ENCODE measurements at regions not wholly inside any gene's neighbourhood (a gene's known extent, or its start where the extent isn't known, plus 50 kb on each side); places are given as distances from the start of the nearest gene placed in this dataset.

DNA sequence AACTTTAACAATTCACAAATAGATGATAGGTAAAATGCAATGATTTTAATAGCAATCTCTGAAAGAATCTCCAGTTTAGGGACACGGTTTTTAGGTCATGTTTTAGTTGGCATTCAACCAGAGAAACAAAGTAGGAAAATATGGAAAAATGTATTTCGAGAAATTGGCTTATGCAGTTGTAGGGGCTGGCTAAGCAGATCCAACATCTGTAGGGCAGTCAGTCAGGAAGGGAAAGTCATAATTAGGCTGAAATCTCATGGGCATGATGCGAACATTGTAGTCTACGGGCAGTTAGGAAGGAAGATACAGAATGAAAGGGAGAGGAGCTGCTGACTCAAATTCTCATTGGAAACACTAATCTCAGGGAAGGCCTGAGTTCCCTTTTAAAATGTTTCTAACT is 1276.0 kb upstream of the ADGRL4 start:
- Histone ChIP-seq H3K27me3 (ENCODE audit: insufficient read depth, poor library complexity, severe bottlenecking) (no peaks in the 10 kb centered on the region), H3K27ac (replicated peaks) (no peak overlapping the region), H3K4me3 (replicated peaks; ENCODE audit: insufficient read depth, low read length) (no peak overlapping the region)
- TF ChIP-seq SPI1 (IDR thresholded peaks at IDR 0.05; ENCODE audit: borderline replicate concordance, low read depth) (no peak), POLR2AphosphoS5 (IDR thresholded peaks at IDR 0.05; ENCODE audit: low read depth) (no peak), GABPA (IDR thresholded peaks at IDR 0.05; ENCODE audit: low read depth) (no peak)
- TF ChIP-seq, protein P1, sequence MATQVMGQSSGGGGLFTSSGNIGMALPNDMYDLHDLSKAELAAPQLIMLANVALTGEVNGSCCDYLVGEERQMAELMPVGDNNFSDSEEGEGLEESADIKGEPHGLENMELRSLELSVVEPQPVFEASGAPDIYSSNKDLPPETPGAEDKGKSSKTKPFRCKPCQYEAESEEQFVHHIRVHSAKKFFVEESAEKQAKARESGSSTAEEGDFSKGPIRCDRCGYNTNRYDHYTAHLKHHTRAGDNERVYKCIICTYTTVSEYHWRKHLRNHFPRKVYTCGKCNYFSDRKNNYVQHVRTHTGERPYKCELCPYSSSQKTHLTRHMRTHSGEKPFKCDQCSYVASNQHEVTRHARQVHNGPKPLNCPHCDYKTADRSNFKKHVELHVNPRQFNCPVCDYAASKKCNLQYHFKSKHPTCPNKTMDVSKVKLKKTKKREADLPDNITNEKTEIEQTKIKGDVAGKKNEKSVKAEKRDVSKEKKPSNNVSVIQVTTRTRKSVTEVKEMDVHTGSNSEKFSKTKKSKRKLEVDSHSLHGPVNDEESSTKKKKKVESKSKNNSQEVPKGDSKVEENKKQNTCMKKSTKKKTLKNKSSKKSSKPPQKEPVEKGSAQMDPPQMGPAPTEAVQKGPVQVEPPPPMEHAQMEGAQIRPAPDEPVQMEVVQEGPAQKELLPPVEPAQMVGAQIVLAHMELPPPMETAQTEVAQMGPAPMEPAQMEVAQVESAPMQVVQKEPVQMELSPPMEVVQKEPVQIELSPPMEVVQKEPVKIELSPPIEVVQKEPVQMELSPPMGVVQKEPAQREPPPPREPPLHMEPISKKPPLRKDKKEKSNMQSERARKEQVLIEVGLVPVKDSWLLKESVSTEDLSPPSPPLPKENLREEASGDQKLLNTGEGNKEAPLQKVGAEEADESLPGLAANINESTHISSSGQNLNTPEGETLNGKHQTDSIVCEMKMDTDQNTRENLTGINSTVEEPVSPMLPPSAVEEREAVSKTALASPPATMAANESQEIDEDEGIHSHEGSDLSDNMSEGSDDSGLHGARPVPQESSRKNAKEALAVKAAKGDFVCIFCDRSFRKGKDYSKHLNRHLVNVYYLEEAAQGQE (IDR thresholded peaks at IDR 0.05; ENCODE audit: insufficient replicate concordance, low read depth): no peak
- TF ChIP-seq, protein P2, sequence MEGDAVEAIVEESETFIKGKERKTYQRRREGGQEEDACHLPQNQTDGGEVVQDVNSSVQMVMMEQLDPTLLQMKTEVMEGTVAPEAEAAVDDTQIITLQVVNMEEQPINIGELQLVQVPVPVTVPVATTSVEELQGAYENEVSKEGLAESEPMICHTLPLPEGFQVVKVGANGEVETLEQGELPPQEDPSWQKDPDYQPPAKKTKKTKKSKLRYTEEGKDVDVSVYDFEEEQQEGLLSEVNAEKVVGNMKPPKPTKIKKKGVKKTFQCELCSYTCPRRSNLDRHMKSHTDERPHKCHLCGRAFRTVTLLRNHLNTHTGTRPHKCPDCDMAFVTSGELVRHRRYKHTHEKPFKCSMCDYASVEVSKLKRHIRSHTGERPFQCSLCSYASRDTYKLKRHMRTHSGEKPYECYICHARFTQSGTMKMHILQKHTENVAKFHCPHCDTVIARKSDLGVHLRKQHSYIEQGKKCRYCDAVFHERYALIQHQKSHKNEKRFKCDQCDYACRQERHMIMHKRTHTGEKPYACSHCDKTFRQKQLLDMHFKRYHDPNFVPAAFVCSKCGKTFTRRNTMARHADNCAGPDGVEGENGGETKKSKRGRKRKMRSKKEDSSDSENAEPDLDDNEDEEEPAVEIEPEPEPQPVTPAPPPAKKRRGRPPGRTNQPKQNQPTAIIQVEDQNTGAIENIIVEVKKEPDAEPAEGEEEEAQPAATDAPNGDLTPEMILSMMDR (IDR thresholded peaks at IDR 0.05; ENCODE audit: insufficient read depth, low read length): no peak
- DNase-seq (ENCODE audit: low read depth in 1 of 2, low spot score in 1 of 2): no peak

DNA sequence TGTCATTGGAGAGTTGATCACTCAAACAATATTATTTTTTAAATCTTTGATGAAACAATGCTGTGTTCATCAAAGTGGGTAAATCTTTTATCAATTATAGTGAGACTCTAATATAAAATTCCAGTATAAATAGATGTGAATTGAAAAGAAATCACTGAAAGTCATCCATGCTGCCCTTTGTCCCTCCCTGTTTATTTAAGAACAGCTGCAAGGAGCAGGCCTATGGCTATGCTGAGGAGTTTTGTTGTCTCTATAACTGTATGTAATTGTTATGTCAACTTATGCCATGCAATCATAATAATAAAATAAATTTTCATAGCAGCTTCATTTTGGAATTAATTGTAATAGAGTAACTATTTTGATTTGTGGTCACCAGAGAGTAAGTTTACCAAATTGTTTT is 1272.4 kb upstream of the ADGRL4 start:
- H3K27ac ChIP-seq (replicated peaks): no peak overlapping the region
- TF ChIP-seq, protein P2 (IDR thresholded peaks at IDR 0.05; ENCODE audit: insufficient read depth, low read length): no peak
- TF ChIP-seq GABPA (IDR thresholded peaks at IDR 0.05; ENCODE audit: low read depth) (no peak), SPI1 (IDR thresholded peaks at IDR 0.05; ENCODE audit: borderline replicate concordance, low read depth) (no peak)
- TF ChIP-seq, protein P1 (IDR thresholded peaks at IDR 0.05; ENCODE audit: insufficient replicate concordance, low read depth): no peak
- DNase-seq (ENCODE audit: low read depth in 1 of 2, low spot score in 1 of 2): no peak
- no peak overlapping the region for H3K4me3 ChIP-seq (replicated peaks; ENCODE audit: insufficient read depth, low read length)
- no peaks in the 10 kb centered on the region for H3K27me3 ChIP-seq (ENCODE audit: insufficient read depth, poor library complexity, severe bottlenecking)

DNA sequence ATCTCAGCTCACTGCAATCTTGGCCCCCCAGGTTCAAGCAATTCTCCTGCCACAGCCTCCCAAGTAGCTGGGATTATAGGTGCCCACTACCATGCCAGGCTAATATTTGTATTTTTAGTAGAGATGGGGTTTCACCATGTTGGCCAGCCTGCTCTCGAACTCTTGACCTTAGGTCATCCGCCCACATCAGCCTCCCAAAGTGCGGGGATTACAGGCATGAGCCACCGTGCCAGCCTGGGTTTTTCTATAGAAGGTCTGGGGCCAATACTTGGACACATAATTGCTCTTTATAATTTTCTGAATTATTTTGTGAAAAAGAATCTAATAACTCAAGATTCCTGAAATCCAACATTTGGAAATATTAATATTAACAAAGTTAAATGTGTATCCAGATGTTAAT is 1267.7 kb upstream of the ADGRL4 start:
- TF ChIP-seq SPI1 (IDR thresholded peaks at IDR 0.05; ENCODE audit: borderline replicate concordance, low read depth) (no peak), POLR2AphosphoS5 (IDR thresholded peaks at IDR 0.05; ENCODE audit: low read depth) (no peak), GABPA (IDR thresholded peaks at IDR 0.05; ENCODE audit: low read depth) (no peak)
- TF ChIP-seq, protein P2 (IDR thresholded peaks at IDR 0.05; ENCODE audit: insufficient read depth, low read length): no peak
- TF ChIP-seq, protein P1 (IDR thresholded peaks at IDR 0.05; ENCODE audit: insufficient replicate concordance, low read depth): no peak
- H3K4me3 ChIP-seq (replicated peaks; ENCODE audit: insufficient read depth, low read length): no peak overlapping the region
- no peak for DNase-seq (ENCODE audit: low read depth in 1 of 2, low spot score in 1 of 2)
- no peaks in the 10 kb centered on the region for H3K27me3 ChIP-seq (ENCODE audit: insufficient read depth, poor library complexity, severe bottlenecking)
- no peak overlapping the region for H3K27ac ChIP-seq (replicated peaks)
